ENCODE measurements at regions not wholly inside any gene's neighbourhood (a gene's known extent, or its start where the extent isn't known, plus 50 kb on each side); places are given as distances from the start of the nearest gene placed in this dataset.

DNA sequence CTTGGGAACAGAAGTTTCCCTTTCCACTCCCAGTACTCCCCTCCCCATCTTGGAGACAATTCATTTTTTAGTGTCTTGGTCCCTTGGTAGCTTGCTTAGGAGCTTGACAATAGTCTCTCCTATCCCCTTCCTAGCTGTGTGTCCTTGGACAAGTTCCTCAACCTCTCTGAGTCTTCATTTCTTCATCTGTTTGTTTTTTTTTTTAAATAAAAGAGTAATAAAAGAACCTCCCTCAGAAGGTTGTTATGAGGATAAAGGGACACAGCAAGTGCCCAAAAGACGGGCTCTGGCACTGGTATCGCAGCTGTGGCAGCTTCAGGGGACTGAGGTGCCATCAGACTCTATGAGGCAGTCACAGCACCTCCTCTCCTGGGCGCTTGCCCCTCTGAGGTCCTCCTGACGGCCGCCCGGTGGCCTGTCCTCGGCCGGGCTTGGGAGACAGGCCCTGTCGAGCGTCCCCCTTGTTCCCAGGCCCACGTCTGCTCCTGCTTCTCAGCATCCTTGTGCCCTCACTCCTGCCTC is 689.2 kb downstream of the MATN1 start:
- Mint-ChIP-seq H3K36me3 (ENCODE audit: insufficient read depth, unreplicated experiment) (no peaks in the 10 kb centered on the region), H3K27ac (ENCODE audit: unreplicated experiment) (no peak overlapping the region), H3K4me1 (ENCODE audit: low read depth, unreplicated experiment) (no peaks in the 10 kb centered on the region), H3K4me3 (ENCODE audit: unreplicated experiment) (no peak overlapping the region), H3K27me3 (ENCODE audit: insufficient read depth, unreplicated experiment) (no peaks in the 10 kb centered on the region), H3K9me3 (ENCODE audit: unreplicated experiment) (peaks cover 26% of the 10 kb centered on the region)
- Histone ChIP-seq H3K36me3 (ENCODE audit: control insufficient read depth, insufficient read depth, low read length) (no peaks in the 10 kb centered on the region), H3K4me3 (ENCODE audit: low read depth, low read length) (no peak overlapping the region), H3K9me3 (no peaks in the 10 kb centered on the region), H3K27me3 (replicated peaks; ENCODE audit: control insufficient read depth, insufficient read depth, low read length) (no peaks in the 10 kb centered on the region), H3K4me1 (no peaks in the 10 kb centered on the region)
- no peak for DNase-seq
- intact Hi-C loops (cut with micrococcal nuclease; ENCODE audit: unreplicated experiment), result no loop called here
- TF ChIP-seq, protein P1, sequence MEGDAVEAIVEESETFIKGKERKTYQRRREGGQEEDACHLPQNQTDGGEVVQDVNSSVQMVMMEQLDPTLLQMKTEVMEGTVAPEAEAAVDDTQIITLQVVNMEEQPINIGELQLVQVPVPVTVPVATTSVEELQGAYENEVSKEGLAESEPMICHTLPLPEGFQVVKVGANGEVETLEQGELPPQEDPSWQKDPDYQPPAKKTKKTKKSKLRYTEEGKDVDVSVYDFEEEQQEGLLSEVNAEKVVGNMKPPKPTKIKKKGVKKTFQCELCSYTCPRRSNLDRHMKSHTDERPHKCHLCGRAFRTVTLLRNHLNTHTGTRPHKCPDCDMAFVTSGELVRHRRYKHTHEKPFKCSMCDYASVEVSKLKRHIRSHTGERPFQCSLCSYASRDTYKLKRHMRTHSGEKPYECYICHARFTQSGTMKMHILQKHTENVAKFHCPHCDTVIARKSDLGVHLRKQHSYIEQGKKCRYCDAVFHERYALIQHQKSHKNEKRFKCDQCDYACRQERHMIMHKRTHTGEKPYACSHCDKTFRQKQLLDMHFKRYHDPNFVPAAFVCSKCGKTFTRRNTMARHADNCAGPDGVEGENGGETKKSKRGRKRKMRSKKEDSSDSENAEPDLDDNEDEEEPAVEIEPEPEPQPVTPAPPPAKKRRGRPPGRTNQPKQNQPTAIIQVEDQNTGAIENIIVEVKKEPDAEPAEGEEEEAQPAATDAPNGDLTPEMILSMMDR (IDR thresholded peaks at IDR 0.05; ENCODE audit: insufficient read depth in 1 of 2, low read depth in 1 of 2, low read length in 1 of 2, severe bottlenecking in 1 of 2, unreplicated experiment in 1 of 2), result no peak
- CTCF ChIA-PET, result no interaction called here
- BruUV-seq (replicated peaks), result no TSS peak
- POLR2A ChIA-PET, result no interaction called here

DNA sequence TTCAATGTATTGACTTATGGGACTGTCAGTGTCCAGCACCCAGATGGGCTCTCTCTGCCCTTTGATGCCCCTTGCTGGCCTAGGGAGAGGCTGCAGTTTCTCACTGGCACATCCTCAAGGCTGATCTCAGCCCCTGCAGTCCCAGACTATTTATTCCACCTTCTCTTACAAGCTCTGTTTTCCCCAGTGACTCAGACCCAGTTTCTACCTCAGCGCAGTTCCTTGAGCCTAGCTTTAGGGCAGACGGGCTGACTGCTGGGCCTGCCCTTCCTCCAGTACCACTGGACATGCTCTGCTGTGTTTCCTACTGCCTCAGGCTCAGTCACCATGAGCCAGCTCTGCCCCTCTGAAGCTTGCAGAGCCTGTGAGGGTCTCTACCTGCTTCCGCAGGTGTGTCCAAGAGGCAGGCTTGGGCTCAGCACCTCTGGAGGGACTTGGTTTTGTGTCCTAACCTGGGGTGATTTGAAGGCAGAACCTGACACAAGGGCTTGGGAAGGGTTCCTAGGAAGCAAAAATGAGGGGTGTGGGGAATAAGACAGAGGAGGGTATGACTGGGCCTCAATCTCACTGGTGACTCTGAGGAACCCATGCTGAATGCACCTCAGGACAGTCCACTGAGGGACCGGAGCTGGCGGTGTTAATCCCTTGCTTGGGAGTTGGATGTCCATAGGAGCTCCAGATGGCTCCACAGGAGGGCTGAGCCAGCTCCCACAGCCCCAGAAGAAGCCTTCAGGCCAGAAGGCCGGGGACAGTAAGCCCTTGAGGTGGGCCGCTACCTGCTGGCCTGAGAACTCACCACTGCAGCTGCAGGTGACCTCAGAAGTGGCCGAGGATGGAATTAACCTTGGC is 689.9 kb downstream of the MATN1 start:
- no peaks in the 10 kb centered on the region for H3K9me3 ChIP-seq
- ChIA-PET POLR2A (no interaction called here), CTCF (interaction anchor here (0.6 kb wide), 1 partner anchor 10 kb away, joined by 3 read pairs; no protein-coding TSS in a partner anchor)
- DNase-seq, result no peak
- Mint-ChIP-seq H3K36me3 (ENCODE audit: insufficient read depth, unreplicated experiment) (no peaks in the 10 kb centered on the region), H3K27me3 (ENCODE audit: insufficient read depth, unreplicated experiment) (no peaks in the 10 kb centered on the region), H3K27ac (ENCODE audit: unreplicated experiment) (no peak overlapping the region), H3K9me3 (ENCODE audit: unreplicated experiment) (peaks cover 26% of the 10 kb centered on the region), H3K4me3 (ENCODE audit: unreplicated experiment) (no peak overlapping the region), H3K4me1 (ENCODE audit: low read depth, unreplicated experiment) (no peaks in the 10 kb centered on the region)
- no peaks in the 10 kb centered on the region for H3K4me1 ChIP-seq
- H3K36me3 ChIP-seq (ENCODE audit: control insufficient read depth, insufficient read depth, low read length), result no peaks in the 10 kb centered on the region
- no peaks in the 10 kb centered on the region for H3K27me3 ChIP-seq (replicated peaks; ENCODE audit: control insufficient read depth, insufficient read depth, low read length)
- intact Hi-C loops (cut with micrococcal nuclease; ENCODE audit: unreplicated experiment), result no loop called here
- TF ChIP-seq, protein P1 (IDR thresholded peaks at IDR 0.05; ENCODE audit: insufficient read depth in 1 of 2, low read depth in 1 of 2, low read length in 1 of 2, severe bottlenecking in 1 of 2, unreplicated experiment in 1 of 2), result no peak
- BruUV-seq (replicated peaks), result no TSS peak
- no peak overlapping the region for H3K4me3 ChIP-seq (ENCODE audit: low read depth, low read length)

DNA sequence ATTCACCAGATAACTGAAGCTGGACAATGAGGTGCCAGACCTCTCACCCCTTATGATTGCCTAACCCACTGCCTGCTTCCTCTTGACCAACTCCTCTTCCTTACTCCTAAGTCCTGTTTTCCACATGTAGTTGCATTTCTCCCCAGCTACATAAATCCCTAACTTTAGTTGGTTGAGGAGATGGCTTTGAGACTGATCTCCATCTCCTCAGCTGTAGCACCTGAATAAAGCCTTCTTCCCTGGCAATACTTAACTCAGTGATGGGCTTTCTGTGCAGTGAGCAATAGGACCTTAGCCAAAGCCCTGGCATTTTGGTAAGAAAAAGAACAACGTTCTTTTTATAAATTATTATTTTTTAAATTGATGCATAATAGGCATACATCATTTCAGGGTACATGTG is 691.1 kb downstream of the MATN1 start:
- no peak for DNase-seq
- POLR2A ChIA-PET, result no interaction called here
- Histone ChIP-seq H3K36me3 (ENCODE audit: control insufficient read depth, insufficient read depth, low read length) (no peaks in the 10 kb centered on the region), H3K4me3 (ENCODE audit: low read depth, low read length) (no peak overlapping the region), H3K27me3 (replicated peaks; ENCODE audit: control insufficient read depth, insufficient read depth, low read length) (no peaks in the 10 kb centered on the region), H3K4me1 (no peaks in the 10 kb centered on the region), H3K9me3 (no peaks in the 10 kb centered on the region)
- peaks cover 26% of the 10 kb centered on the region for H3K9me3 Mint-ChIP-seq (ENCODE audit: unreplicated experiment)
- TF ChIP-seq, protein P1 (IDR thresholded peaks at IDR 0.05; ENCODE audit: insufficient read depth in 1 of 2, low read depth in 1 of 2, low read length in 1 of 2, severe bottlenecking in 1 of 2, unreplicated experiment in 1 of 2), result no peak
- CTCF ChIA-PET, result no interaction called here
- no peaks in the 10 kb centered on the region for H3K27me3 Mint-ChIP-seq (ENCODE audit: insufficient read depth, unreplicated experiment)
- no TSS peak for BruUV-seq (replicated peaks)
- intact Hi-C loops (cut with micrococcal nuclease; ENCODE audit: unreplicated experiment), result no loop called here
- H3K4me3 Mint-ChIP-seq (ENCODE audit: unreplicated experiment), result no peak overlapping the region
- H3K36me3 Mint-ChIP-seq (ENCODE audit: insufficient read depth, unreplicated experiment), result no peaks in the 10 kb centered on the region
- H3K27ac Mint-ChIP-seq (ENCODE audit: unreplicated experiment), result no peak overlapping the region
- H3K4me1 Mint-ChIP-seq (ENCODE audit: low read depth, unreplicated experiment), result no peaks in the 10 kb centered on the region
